ENCODE measurements at regions not wholly inside any gene's neighbourhood (a gene's known extent, or its start where the extent isn't known, plus 50 kb on each side); places are given as distances from the start of the nearest gene placed in this dataset.

GRCh38 chr12:43105426-43105981, 446.5 kb downstream of the ADAMTS20 start:
- H2AFZ ChIP-seq (ENCODE audit: low read length): no peak overlapping the region
- 0 out of 2 replicates have a peak, but pooled peaks cover 4% of the 10 kb centered on the region for H3K4me1 ChIP-seq (ENCODE audit: insufficient read depth, low read length)
- H3K14ac ChIP-seq (ENCODE audit: insufficient read depth, low read length): no peak overlapping the region
- no peak overlapping the region for H2BK120ac ChIP-seq (ENCODE audit: low read depth, low read length, poor library complexity, severe bottlenecking)
- H3K79me2 ChIP-seq (ENCODE audit: insufficient read depth, low read length): no peaks in the 10 kb centered on the region
- Mint-ChIP-seq H3K27ac (no peak overlapping the region), H3K4me1 (peaks cover 16 to 20% of the 10 kb centered on the region in 2 experiments), H3K27me3 (ENCODE audit: low read depth) (no peaks in the 10 kb centered on the region; the same call in none of the 2 replicates), H3K9me3 (no peaks in the 10 kb centered on the region), H3K4me3 (no peak overlapping the region), H3K36me3 (ENCODE audit: insufficient read depth in 1 of 3, low read depth in 3 of 3) (no peaks in the 10 kb centered on the region)
- H2BK12ac ChIP-seq (ENCODE audit: insufficient read length, low read depth, low read length): no peak overlapping the region
- H3K9me3 ChIP-seq (ENCODE audit: control insufficient read depth, low read depth, low read length): no peaks in the 10 kb centered on the region
- no peak overlapping the region for H3K4ac ChIP-seq (ENCODE audit: low read depth, low read length)
- H3K23ac ChIP-seq (ENCODE audit: insufficient read length, low read depth, low read length): no peak overlapping the region
- TF ChIP-seq CTCF (conservative IDR thresholded peaks at IDR 0.05): no peak
- no peak overlapping the region for H4K5ac ChIP-seq (ENCODE audit: insufficient read length, low read depth, low read length)
- H3K27me3 ChIP-seq (ENCODE audit: insufficient read depth, low read length): no peaks in the 10 kb centered on the region
- H2BK15ac ChIP-seq (ENCODE audit: low read depth, low read length): no peak overlapping the region
- no peak overlapping the region for H4K91ac ChIP-seq (ENCODE audit: insufficient read length, low read depth, low read length)
- H3K4me2 ChIP-seq (ENCODE audit: insufficient read depth, insufficient read length, low read length): no peak overlapping the region
- H2BK5ac ChIP-seq (ENCODE audit: insufficient read length, low read length): no peak overlapping the region
- no peaks in the 10 kb centered on the region for H3K23me2 ChIP-seq (ENCODE audit: insufficient read length, low read depth, low read length, poor library complexity, severe bottlenecking)
- no peak overlapping the region for H2AK5ac ChIP-seq (ENCODE audit: insufficient read length, low read length)
- H4K8ac ChIP-seq (replicated peaks; ENCODE audit: insufficient read length, low read depth, low read length): no peak overlapping the region
- DNase-seq: no peak
- no peak overlapping the region for H3K27ac ChIP-seq (ENCODE audit: insufficient read length, low read depth, low read length)
- H2BK20ac ChIP-seq (ENCODE audit: low read depth, low read length, poor library complexity, severe bottlenecking): no peak overlapping the region
- no peaks in the 10 kb centered on the region for H4K20me1 ChIP-seq (ENCODE audit: control insufficient read depth, insufficient read depth, insufficient read length)
- no peak overlapping the region for H3T11ph ChIP-seq (ENCODE audit: low read length)
- no peak overlapping the region for H3K56ac ChIP-seq (ENCODE audit: insufficient read length, low read depth, low read length)
- H3K9ac ChIP-seq (ENCODE audit: extremely low read depth, insufficient read length, low read length): no peak overlapping the region
- no CpG with 5 or more reads among the region's 6 CpGs for WGBS (ENCODE audit: extremely low coverage, insufficient read length, low lambda C conversion rate)
- no peak overlapping the region for H3K18ac ChIP-seq (ENCODE audit: insufficient read length, low read depth, low read length)
- no peaks in the 10 kb centered on the region for H3K79me1 ChIP-seq (ENCODE audit: insufficient read depth, low read depth, low read length, poor library complexity, severe bottlenecking)
